Astrocyte of the cerebellum (primary cell): ENCODE measurements at regions not wholly inside any gene's neighbourhood (a gene's known extent, or its start where the extent isn't known, plus 50 kb on each side); places are given as distances from the start of the nearest gene placed in this dataset.

Experiments used
- DNase-seq: peaks from one replicate; pipeline ENCODE4 v3.0.0-alpha.2; 2011; ENCODE audit warnings: low read depth
- H3K4me3 ChIP-seq: 2 replicates; pipeline ENCODE4 v1.5.1; 2011; ENCODE audit warnings: mild to moderate bottlenecking, low read depth, low read length, moderate library complexity
- in situ Hi-C: cut with HindIII; loops from 2 replicates; pipeline ENCODE4 v1.10.0; 2017; ENCODE audit warnings: low sequenced_read_pairs
- TF ChIP-seq, protein P1 (sequence below): IDR thresholded peaks from 2 replicates; pipeline ENCODE4 v1.5.1; 2012; ENCODE audit warnings: low read length, low read depth, moderate library complexity, mild to moderate bottlenecking; ENCODE audit errors: missing control alignments

DNA sequence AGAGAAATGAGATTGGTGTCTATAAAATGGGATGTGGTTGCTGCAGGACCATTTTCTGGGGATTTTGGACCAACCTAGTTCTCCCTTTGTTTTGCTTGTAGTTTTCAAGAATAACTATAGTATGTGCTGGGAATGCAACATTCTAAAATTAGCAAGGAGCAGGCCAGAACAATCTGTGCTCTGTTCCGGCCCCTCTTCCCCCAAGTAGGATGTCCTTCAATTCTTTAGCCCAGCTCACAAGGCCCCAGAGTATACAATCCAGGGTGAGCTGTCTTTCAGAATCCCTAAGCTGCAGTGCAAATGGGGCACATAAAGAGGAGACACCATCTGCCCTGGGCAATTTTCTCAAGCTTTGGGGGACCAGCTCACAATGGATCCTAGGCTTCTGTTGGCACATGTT, 809.1 kb downstream of the TNS3 start:
- TF ChIP-seq, protein P1, sequence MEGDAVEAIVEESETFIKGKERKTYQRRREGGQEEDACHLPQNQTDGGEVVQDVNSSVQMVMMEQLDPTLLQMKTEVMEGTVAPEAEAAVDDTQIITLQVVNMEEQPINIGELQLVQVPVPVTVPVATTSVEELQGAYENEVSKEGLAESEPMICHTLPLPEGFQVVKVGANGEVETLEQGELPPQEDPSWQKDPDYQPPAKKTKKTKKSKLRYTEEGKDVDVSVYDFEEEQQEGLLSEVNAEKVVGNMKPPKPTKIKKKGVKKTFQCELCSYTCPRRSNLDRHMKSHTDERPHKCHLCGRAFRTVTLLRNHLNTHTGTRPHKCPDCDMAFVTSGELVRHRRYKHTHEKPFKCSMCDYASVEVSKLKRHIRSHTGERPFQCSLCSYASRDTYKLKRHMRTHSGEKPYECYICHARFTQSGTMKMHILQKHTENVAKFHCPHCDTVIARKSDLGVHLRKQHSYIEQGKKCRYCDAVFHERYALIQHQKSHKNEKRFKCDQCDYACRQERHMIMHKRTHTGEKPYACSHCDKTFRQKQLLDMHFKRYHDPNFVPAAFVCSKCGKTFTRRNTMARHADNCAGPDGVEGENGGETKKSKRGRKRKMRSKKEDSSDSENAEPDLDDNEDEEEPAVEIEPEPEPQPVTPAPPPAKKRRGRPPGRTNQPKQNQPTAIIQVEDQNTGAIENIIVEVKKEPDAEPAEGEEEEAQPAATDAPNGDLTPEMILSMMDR, result no peak
- H3K4me3 ChIP-seq, result no peak overlapping the region
- in situ Hi-C loops, result no loop called here
- DNase-seq, result no peak

DNA sequence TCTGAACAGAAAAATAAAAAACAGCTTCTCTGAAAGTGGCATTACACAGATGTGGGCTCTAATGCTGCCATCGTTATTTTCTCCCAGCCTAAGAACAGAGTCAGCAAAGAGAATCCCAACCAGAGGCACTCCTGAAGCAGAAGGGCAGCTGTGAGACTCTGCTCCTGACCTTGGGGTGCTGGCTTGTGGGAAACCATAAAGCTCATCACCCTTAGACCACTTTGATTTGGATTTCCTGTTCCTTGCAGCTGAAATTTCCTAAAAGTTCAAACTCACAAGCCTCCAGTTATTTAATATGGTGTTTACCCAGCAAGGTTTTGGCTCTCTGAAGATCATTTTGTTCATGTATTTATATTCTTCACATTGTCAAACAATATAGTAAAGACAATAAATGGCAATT, 814.8 kb downstream of the TNS3 start:
- no peak overlapping the region for H3K4me3 ChIP-seq
- in situ Hi-C loops, result no loop called here
- TF ChIP-seq, protein P1, result no peak
- no peak for DNase-seq

DNA sequence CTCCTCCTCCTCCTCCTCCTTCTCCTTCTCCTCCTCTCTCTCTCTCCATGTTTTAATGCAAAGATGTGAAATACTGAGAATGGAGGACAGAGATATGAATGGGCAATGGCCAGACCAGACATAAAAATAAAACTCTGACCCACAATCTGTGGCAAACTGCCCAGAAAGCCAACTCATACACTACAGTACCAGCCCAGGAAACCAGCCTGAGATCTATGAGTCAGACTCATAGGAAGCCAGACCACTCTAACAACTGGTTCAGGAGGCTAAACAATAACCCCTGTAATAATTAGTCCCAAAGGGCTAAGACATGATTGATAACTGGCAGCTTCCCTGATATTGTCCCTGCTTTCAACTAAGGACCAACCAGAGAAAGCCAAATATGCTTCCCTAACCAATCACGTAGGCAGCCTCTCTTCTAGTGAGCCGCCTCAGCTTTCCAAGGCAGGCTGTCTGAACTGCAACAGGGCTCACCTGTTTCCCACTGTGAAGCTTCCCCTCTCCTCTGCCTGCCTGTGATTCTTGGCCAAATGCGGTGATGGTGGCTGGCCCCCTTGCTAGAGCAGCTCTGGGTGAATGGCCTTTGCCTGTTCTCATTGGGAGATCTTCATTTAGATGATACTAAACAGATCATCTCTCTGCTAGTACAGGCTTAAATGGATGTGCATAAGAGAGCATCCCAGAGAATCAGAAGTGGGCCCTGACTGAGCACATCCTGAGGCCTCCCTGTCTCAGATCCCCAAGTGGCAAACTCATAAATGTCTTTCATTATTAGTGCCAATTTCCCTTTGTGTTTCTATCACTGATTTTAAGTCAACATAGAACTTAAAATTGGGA, 817.6 kb downstream of the TNS3 start:
- in situ Hi-C loops, result no loop called here
- TF ChIP-seq, protein P1, result no peak
- peak; percentile 95 for DNase-seq
- no peak overlapping the region for H3K4me3 ChIP-seq

DNA sequence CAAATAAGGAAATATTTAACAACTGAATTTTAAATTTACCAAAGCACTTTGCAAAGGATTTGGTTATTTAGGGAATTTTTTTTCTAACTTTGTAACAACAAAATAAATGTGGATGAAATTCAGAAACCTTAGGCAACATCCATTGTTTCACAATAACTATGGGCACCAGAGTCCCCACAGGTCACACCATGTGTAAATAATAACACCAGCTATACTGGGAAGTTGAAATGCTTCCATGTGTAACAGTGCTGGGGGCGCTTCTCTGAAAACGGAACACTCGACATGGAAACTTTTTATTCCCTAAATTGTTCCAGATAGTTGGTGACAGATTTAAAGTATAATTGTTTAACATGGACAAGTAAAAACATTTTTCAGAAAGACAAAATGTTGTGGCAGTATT, 818.6 kb downstream of the TNS3 start:
- TF ChIP-seq, protein P1, result no peak
- in situ Hi-C loops, result no loop called here
- no peak overlapping the region for H3K4me3 ChIP-seq
- DNase-seq, result no peak

DNA sequence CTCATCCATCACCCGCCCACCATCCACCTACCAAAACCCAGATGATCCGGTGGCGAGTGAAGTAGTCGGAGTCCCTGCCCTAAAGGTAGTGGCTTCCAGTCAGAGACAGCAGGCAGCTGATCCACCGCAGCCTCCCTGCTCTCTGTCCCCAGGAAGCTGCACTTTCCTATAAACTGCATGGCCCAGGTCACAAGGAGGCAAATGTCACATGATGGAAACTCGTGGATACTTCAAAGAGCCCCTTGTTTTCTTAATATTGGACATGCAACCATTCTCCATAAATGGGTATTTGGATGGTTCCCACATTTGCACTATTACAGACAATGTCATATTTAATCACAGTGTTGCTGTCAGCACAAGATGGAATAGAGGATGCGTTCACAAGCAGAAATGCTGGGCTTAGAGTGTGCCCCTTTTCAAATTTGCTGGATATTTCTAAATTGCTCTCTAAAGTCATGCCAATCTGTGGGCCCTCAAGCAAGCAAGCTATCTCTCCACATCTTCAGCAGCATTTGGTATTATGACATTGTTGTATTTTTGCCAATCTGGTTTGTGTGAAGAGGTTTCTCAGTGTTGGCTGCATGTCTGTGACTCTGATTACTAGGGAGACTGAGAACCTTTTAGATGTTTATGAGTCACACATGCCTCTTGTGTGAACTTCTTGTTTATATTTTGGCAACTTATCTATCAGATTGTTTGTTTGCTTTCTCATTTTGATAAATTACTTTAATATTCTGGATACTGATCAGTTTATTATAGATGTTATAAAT, 822.0 kb downstream of the TNS3 start:
- H3K4me3 ChIP-seq, result no peak overlapping the region
- DNase-seq, result no peak
- TF ChIP-seq, protein P1, result no peak
- in situ Hi-C loops, result no loop called here

DNA sequence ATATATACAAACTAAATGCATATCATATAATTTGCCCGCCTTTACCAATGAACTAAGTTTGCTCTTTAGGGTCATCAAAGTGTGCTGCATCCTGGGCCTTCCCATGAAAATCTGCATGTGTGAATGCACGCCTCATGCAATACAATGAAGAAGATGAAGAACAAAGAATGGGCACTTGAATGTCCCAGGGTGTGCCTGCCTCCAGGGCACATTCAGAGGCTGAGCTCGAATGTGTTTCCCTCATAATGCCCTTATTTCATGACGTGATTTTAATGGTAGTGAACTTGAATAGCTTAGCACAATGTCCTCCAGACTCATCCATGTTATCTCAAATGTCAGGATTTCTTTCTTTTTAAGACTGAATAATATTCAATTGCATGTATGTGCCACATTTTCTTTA, 824.9 kb downstream of the TNS3 start:
- in situ Hi-C loops, result no loop called here
- DNase-seq, result no peak
- no peak overlapping the region for H3K4me3 ChIP-seq
- TF ChIP-seq, protein P1, result no peak
